CD4-positive, alpha-beta memory T cell (primary cell): ENCODE measurements at regions not wholly inside any gene's neighbourhood (a gene's known extent, or its start where the extent isn't known, plus 50 kb on each side); places are given as distances from the start of the nearest gene placed in this dataset.
"Not testable (repeated sequence)": the region's sequence is repeated elsewhere in the genome, so short reads cannot be mapped to it uniquely, and the experiment has no call there.

Experiments
- CTCF ChIA-PET: fragments of 350-600 bp; sonication (Branson Sonifier 250); formaldehyde crosslinking; loops from one replicate; lab custom pipeline; 2021; ENCODE audit warnings: inconsistent platforms; ENCODE audit not compliant: partially characterized antibody; lab: Charles Lee
- POLR2A ChIA-PET: fragments of 350-600 bp; sonication (Branson Sonifier 250); formaldehyde crosslinking; loops from one replicate; lab custom pipeline; 2021; ENCODE audit not compliant: partially characterized antibody; lab: Charles Lee
- DNase-seq, 5 donors: peaks; one replicate each; pipeline versions ENCODE4 v3.0.0 to v3.0.0-alpha.2; 2020 to 2022; ENCODE audit warnings: mixed read lengths in 1 of 5
- H3K27ac ChIP-seq: one replicate; pipeline ENCODE4 v1.7.0; 2013; ENCODE audit warnings: low read depth, low read length
- H3K27me3 ChIP-seq: 2 replicates; pipeline ENCODE4 v1.7.0; 2013; ENCODE audit warnings: mild to moderate bottlenecking, low read length, moderate library complexity; ENCODE audit not compliant: insufficient read depth
- H3K36me3 ChIP-seq: 2 replicates; pipeline ENCODE4 v1.7.0; 2013; ENCODE audit warnings: mild to moderate bottlenecking, low read length, moderate library complexity; ENCODE audit not compliant: insufficient read depth
- H3K4me1 ChIP-seq: 2 replicates; pipeline ENCODE4 v1.7.0; 2013; ENCODE audit warnings: mild to moderate bottlenecking, low read length, moderate library complexity; ENCODE audit not compliant: insufficient read depth
- H3K4me3 ChIP-seq, 2 donors: one replicate each; pipeline ENCODE4 v1.7.0; 2013; ENCODE audit warnings: low read length in 2 of 2, mild to moderate bottlenecking in 1 of 2
- H3K9me3 ChIP-seq, 2 donors: one replicate each; pipeline ENCODE4 v1.7.0; 2013; ENCODE audit warnings: low read length in 2 of 2, control low read depth in 1 of 2; ENCODE audit not compliant: control insufficient read depth in 1 of 2
- H3K27ac Mint-ChIP-seq, 7 donors: one replicate each; pipeline ENCODE4 v1.8.0; 2020 to 2021; ENCODE audit warnings: mixed read lengths in 7 of 7, mild to moderate bottlenecking in 6 of 7, inconsistent platforms in 3 of 7, moderate library complexity in 3 of 7
- H3K27me3 Mint-ChIP-seq, 2 donors: one replicate each; pipeline ENCODE4 v1.8.0; 2020 to 2021; ENCODE audit warnings: mixed read lengths in 2 of 2
- H3K36me3 Mint-ChIP-seq, 2 donors: one replicate each; pipeline ENCODE4 v1.8.0; 2020 to 2021; ENCODE audit warnings: mixed read lengths in 2 of 2, inconsistent platforms in 1 of 2, mild to moderate bottlenecking in 1 of 2
- H3K4me1 Mint-ChIP-seq, 4 donors: one replicate each; pipeline ENCODE4 v1.8.0; 2020 to 2021; ENCODE audit warnings: mixed read lengths in 4 of 4, mild to moderate bottlenecking in 1 of 4
- H3K4me3 Mint-ChIP-seq, 8 donors: one replicate each; pipeline ENCODE4 v1.8.0; 2020 to 2021; ENCODE audit warnings: mixed read lengths in 8 of 8, mild to moderate bottlenecking in 7 of 8, moderate library complexity in 6 of 8, inconsistent platforms in 3 of 8
- H3K9me3 Mint-ChIP-seq, 8 donors: one replicate each; pipeline ENCODE4 v1.8.0; 2020 to 2021; ENCODE audit warnings: mixed read lengths in 8 of 8, mild to moderate bottlenecking in 5 of 8, inconsistent platforms in 3 of 8, moderate library complexity in 1 of 8
- intact Hi-C: fragments of 100-400 bp; cut with micrococcal nuclease; formaldehyde crosslinking; loops from one replicate; pipeline ENCODE4 v1.15.1; 2023

GRCh38 chr5:70778240-70778639 is 122.2 kb upstream of the SERF1A start:
- H3K9me3 ChIP-seq, H3K27me3 Mint-ChIP-seq, H3K27ac ChIP-seq, H3K9me3 Mint-ChIP-seq, H3K27ac Mint-ChIP-seq, H3K27me3 ChIP-seq, H3K4me1 Mint-ChIP-seq, H3K4me3 ChIP-seq, POLR2A ChIA-PET, intact Hi-C loops, H3K4me1 ChIP-seq, H3K36me3 Mint-ChIP-seq, H3K36me3 ChIP-seq, H3K4me3 Mint-ChIP-seq, CTCF ChIA-PET: not testable (repeated sequence)
- DNase-seq = peak in 1 of 5 donors; percentile 36
